Activated CD4-positive, alpha-beta T cell treated with anti-CD3 and anti-CD28 coated beads for 4 hours (primary cell): ENCODE measurements at regions not wholly inside any gene's neighbourhood (a gene's known extent, or its start where the extent isn't known, plus 50 kb on each side); places are given as distances from the start of the nearest gene placed in this dataset.

Source experiments
- DNase-seq, 2 donors: peaks; one replicate each; pipeline ENCODE4 v3.0.0-alpha.2; 2020

DNA sequence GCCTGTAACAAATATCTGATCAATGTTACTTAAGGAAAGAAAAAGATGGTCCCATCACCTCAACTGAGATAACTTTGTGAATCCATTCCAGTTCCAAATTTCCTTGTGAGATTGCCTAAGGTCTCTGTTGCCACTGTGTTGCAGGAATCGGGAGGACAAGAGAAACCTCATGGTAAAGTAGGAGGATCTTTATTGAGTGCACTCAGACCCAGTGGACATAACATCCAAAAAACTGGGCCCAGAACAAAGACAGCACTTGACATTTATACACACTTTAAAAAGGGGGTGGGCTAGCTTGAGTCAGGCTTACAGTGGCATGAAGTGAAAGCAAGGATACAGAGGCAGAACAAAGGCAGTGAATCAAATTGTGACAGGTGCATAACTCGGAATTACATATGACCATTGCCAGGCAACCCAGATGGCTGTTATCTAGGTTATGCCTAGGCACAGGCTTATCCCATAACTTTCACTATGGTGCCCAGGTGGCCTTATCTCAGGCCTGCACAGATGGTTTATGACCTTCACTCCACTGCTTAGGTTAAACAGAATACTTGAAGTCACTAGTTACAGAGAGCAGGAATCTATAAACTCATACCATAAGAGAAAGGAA lies 459.4 kb upstream of the PCDH20 start:
- no peak for DNase-seq

DNA sequence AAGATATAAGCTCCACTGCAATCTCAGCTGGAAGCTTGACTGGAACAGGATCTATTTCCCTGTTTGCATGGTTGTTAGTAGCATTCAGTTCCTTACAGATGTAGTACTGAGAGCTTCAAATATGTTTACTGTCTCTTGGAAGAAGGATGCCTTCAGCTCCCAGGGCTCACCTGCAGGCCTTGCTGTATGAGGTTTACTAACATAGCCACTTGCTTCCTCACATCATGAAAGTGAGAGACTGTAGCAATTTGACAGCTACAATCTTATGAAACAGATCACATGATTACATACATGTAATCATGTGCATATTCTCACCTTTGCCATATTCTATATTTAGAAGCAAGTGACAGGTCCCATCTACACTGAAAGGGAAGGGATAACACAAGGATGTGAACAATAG lies 458.1 kb upstream of the PCDH20 start:
- DNase-seq = no peak

DNA sequence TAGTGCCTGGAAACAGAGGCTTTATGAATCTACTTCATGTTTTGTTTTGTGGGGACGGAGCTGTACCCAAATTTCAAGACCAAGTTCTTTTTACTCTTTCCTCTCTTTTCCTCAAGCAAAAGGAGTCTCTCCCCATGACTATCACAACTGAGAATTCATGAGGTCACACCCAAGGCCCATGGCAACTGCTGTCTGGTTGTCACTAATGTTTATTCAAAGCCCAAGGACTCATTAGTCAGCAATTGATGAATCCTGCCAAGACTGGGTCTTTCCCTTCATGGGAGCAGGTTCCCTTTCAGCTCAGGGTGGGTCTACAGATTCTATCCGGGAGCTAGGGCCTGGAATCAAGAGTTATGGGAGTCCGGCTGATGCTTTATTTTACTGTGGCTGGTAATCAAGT lies 441.5 kb upstream of the PCDH20 start:
- no peak for DNase-seq

DNA sequence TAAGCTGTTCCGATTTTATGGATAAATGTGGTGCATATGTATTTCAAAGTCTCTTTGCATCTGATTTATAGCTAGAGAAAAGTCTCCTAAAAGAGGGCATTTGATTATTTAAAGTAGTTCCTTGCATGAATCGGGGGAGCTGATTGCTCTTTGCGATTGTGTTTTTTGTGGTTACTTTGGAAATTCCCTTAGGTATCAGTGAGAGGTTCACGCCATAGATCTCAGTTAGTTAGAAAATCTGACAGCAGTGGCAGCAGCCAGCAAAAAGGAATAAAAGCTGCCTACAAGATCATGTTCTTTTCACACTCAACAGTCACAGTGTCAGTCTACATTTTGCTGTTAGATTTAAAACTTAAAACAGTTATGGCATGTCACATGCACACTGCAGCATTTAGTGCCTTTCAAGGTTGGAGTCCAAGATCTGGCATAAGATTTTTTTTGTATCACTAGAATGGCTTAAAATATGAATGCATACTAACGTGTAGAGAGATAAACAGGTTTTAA lies 436.5 kb upstream of the PCDH20 start:
- no peak for DNase-seq

DNA sequence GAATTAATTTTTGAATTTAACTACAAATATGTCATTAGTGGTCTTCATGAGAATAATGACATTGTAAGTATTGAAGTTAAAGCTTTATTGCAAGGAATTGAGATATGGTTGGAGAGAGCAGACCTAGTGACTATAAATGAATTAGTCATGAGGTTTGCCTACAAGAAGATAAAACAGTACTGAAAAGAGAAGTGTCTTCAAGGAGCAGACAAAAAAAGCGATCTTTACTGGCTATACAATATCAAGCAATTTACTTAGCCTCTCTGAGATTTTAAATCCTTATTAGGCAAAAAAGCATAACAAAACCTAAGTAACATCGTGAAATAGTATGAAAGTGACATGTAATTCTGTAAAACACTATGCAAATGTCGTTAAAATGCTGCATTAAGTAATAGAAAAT lies 435.1 kb upstream of the PCDH20 start:
- DNase-seq = no peak

DNA sequence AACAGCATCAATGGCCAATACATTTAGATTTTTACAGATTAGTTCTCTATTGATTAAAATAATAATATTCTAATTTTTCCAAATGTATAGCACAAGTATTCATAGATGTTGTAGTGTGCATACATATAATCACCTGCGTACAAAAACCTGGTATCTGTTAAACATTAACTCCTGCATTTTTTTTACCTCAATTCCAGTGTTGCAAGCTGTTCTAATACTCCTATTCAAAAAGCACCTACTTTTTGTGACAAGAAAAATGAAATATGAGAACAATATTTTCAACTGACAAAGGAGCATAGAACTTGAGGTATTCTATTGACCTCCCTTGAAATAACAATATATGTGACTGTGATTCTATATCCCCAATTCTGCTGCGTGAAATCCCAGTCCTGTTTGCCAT lies 422.9 kb upstream of the PCDH20 start:
- DNase-seq = no peak

DNA sequence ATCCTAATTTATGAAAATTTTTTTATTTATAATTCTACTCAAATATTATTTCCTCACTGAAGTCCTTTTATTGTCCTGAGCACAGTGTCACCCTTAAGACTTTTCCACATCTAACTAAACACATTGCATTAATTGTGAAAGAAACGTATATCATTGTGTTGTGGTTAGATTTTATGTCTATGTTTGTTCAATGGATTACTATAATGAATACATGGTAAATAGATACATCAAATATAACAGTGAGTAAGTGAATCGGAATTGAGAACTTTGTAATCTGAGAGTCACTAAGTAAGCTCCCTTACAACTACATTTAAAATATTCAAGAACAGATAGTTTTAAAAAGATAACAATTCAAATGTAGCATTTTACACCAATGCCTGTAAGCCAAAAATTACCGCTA lies 417.6 kb upstream of the PCDH20 start:
- DNase-seq = no peak

DNA sequence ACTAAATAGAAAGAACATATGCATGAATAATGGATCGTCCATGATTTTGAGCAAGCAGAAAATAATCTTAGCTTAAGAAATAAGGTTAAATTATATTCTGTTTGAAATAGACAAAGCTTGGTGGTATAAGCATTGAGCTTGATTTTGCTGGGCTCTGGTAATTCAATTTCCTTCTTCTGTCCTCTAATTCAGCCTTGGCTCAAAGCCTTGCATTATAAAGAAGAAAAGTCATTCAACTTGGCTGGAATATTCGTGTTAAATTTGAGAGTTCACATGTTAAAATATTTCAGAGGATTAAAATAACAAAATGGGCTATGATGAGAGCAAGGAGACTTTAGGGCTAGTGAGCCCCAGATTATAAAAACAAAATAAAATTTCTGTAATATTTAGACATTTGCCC lies 415.4 kb upstream of the PCDH20 start:
- DNase-seq = no peak

DNA sequence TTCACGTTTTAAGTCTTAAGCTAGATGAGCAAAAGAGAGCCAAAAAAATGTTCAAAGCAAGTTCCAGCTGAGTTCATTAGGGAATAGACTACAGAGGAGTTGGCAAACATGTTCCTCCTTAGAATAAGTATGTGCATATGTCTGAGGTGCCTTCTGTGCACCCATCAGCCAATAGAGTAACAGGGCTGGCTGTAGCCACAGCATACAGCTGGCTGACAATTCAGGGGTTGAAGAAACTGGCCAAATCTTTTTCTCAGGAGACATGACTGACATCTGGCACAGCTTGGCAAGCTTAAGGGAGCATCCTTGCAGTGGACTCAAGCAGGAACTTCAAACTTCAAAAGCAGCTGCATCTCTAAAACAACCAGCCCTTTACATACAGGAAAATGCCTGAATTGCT lies 414.8 kb upstream of the PCDH20 start:
- no peak for DNase-seq

DNA sequence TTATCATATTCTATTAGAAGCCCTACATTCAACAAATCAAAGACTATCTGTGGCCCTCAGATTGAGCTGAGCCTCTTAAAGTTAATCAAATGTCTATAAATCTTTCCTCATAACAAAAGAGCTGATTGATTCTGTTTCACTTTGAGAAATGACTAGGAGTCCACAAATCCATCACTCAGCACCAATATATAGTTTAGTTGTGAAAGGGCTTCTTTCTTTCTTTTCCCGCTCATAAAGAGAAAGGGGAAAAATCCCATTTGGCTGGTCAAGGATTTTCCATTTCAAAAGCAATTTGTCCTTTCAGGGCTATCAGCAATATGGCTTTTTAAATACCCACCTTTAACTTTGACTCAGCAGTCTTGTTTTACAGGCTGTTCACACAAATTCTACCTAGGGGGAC lies 408.5 kb upstream of the PCDH20 start:
- no peak for DNase-seq

DNA sequence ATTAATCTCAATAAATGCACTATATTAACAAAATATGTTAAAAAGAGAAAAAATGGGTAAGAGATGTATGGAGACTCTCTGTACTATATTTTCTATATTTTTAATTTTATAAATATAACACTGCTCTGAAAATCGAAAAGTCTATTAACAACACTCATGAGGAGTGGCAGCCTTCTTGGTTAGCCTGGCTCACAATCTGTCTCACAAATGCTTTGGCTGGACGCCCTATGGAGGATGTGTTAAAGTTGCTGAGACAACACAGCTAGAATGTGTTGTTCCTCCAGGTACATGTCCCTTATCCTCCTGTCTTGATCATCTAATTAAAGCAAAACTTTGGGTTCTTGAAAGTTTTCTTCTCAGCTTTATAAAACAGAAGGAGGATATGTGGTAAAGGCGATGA lies 396.6 kb upstream of the PCDH20 start:
- no peak for DNase-seq

DNA sequence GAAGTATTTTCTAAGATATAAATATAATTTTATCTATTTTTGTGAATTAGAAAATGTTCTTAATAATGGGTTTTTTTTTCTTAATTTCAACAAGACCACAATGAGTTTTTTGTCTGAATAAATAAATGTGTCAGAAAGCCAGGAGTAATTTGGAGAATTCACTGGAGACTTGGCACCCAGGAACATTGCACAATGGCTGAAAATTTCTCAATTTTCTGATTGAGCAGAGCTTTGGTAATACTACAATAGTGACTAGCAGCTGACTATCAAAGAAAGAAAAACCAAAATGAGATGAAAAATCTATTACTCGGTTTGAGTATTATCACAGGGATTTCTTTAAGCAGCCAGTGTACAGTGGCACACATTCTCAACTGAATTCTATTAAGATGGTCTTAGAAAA lies 394.4 kb upstream of the PCDH20 start:
- no peak for DNase-seq

DNA sequence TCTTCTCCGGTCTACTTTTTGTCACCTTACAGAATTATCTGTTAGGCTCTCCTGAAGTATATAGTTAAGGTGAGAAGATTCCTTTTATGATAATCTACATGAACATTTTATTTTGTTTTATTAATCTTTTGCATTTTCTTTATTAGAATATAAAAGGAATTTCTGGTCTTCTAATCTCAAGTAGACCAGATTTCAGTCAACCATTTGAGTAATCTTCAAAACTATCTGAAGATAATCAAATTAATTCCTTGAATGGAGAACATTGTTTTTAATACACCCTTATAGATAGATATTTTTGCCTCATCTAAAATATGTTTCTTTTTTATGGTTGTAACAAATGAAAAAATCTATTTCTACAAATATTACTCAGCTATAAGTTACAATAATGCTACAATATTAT lies 381.7 kb upstream of the PCDH20 start:
- no peak for DNase-seq

DNA sequence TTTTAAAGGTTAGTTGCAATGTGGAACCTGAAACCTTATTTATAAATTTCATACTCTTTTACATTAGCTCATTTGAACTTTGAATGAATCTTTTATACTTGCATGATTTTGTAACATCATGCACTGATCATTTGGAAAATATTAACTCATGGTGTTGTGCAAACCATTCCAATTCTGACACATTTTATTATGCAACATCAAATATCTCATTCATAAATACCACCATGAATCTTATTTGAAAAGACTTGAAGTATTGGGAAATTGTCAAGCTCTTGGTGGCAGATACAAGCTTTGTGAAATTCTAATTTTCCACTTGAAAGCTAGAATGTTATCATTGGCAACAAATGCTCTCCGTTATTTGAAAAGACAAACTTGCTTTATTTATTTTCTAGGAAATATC lies 379.9 kb upstream of the PCDH20 start:
- DNase-seq = no peak

DNA sequence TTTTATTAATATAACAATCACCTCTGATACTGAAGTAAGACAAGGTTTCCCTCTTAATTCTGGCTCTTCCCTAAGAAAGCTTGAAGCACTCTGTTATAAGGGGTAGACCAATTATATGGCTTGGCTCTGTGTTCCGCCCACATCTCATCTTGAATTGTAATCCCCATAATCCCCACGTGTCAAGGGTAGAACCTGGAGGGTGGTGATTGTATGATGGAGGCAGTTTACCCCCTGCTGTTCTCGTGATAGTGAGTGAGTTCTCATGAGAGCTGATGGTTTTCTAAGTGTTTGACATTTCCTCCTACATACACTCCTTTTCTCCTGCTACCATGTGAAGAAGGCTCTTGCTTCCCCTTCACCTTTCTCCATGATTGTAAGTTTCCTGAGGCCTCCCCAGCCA lies 363.8 kb upstream of the PCDH20 start:
- no peak for DNase-seq

DNA sequence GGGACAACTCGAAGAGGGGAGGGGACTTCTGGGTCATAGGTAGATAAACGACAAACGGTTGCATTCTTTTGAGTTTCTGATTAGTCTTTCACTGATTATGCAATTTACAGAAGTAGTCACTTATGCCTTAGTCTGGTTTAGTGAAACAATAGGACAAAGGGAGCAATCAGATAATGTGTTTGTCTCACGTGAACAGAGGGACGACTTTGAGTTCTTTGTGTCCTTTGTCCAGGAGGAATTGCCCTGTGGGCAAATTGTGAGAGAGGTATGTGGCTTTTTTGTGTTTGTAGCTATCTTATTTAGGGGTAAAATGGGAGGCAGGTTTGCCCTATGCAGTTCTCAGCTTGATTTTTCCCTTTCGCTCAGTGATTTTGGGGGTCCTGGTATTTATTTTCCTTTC lies 362.9 kb upstream of the PCDH20 start:
- DNase-seq = no peak

DNA sequence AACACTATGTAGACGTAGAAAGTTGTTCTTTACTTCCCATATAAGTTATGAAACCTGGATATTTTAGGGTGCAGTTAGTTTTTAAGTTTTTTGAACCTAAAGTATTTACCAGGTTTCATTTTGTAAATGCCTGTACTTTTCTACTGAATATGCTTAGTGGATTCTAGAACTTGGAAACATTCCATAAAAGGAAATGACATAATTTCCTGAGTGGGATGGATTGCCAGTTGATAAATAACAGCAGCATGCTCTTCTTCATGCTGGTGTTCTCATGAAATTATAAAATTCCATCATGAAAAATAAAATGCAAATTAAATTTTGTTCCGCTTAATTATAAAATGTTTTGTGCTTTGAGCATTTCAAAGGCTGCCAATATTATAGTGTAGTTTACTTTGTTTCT lies 362.2 kb upstream of the PCDH20 start:
- DNase-seq = no peak

DNA sequence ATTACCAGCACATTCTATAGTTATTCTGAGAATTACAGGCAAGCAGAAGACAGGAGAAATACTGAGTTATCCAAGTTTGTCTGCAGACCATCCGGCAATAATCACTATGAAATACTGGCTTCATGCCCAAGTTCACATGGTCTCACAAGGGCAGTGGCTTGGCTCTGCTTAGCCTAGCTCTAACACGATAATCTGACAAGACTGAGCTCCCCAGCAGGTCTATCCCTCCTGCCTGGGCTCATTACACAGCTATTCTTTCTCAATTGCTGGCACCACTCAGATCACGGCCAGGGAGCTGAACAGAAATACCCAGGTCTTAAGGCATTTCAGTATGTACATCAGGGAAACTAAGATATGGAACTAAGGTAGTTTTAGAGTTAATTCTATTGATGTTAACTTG lies 361.6 kb upstream of the PCDH20 start:
- no peak for DNase-seq

DNA sequence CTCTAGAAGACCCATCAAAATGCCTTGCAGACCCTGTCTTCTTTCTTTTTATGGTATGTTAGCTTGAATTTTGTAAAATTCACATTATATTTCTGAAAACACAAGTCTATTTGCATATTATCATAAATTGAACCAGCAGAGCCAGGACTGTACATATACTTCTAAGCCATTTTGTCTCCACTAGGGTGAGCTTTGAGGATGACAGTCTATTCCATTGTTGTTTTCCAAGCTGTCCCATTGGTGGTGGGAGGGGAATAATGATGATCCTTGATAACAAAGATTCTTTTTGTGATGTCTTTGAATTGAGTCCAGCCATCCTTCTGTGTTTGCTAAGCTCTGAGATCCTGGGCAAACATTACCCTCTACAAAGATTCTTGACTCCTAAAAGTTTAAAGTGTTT lies 359.3 kb upstream of the PCDH20 start:
- no peak for DNase-seq

DNA sequence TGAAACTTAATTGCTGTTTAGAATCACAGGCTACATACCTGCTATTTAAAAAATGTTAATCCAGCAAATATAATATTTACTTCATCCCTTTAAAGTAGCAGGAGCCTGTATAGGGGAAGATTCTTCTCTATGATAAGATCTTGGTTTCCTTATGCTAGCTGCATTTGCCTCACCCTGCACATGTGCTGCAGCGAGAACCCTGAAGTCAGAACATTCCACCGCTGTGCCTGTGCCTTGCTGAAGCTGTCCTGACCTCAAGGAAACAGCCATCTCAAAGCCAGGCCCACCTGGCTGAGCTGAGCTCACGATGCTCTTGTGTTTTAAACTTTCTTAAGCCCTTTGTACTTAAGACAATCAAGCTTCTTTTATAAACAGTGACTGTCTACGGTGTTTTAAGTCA lies 355.0 kb upstream of the PCDH20 start:
- DNase-seq = no peak

DNA sequence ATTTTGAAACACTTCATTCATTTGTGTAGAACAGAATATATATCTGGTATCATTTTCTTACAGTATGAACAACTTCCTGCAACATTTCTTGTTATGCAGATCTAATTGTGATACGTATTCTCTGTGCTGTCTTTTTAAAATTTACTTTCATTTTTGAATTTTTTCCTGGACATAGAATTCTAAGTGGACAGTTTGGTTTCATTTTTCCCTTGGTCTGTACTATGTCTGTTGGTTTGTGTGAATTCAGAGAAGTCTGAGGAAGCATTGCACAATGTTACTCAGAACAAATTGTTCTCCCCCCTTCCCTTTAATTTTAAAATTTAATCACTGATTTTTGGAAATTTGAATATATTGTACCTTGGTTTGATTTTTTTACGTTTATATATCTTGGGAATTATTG lies 352.5 kb upstream of the PCDH20 start:
- no peak for DNase-seq

DNA sequence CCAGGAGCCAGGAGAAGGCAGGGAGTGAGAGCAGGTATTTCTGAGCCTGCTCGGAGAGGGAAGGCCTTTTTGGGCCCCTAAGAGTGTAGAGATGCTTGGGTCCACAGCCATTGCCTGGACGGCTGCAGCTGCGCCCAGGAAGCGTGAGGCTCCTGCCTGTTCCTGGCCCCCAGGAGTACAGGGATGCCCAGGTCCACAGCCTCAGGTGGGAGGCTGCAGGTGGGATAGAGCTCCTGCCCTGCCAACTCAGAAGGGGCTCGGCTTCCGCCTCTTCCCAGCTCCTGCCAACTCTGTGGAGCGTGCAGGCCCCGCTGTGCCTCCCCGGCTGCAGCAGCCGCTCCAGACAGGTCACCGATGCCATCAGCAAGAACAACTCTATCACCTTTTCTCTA lies 351.0 kb upstream of the PCDH20 start:
- no peak for DNase-seq

DNA sequence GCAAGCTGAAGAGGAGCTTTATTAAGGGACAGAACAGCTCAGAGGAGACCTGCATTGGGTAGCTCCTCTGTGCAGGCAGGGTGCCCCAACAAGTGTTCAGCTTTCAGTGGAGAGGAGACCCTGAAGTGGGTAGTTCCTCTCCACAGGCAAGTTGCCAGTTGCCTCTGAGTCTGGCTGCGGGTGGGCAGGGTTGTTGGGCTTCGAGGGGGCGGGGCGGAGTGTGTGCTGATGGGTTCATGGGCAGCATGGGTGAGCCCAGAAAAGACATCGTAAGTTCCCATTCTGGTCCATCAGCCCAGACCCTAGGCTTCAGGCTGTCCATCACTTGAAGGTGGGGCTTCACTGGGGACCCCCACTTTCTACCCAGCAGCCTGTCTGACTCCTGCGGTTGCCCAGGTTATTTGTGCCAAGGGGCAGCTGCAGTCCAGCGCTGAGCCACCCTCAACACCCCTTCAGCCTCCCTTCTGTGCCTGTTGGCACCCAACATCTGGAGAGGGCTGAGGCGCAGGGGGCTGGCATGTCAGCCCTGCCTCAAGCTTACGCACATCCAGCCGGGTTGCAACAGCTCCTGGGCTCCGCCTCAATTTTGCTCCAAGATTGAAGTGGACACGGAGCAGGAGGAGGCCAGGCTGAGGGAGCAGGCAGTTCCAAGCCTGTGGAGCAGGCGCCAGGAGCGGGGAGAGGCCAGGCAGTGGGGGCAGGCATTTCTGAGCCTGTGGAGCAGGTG lies 350.5 kb upstream of the PCDH20 start:
- DNase-seq = no peak

DNA sequence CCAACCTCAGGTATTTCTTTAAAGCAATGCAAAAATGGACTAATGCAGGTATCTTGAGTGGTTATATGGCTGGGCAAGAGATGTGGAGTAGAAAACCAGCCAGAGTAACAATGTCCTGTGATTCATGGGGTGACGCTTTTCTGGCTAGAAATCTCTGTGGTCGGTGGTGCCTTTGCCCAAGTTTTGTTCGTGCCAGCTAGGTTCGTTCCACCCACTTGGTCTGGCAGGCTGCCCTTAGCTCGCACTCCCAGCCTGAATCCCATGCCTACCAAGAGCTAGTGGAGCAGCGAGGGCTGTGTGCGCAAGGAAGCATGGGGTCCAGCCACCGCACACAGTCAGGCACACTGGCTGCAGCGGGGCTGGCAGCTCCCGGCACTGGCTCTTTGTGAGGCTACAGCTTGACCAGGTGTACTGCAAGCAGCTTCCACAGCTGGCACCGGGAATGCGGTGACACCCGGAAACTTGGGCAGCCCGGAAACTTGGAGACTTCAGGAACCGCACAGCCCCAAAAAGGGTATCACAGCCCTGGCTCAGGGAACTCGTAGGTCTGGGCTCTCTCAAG lies 349.6 kb upstream of the PCDH20 start:
- no peak for DNase-seq

DNA sequence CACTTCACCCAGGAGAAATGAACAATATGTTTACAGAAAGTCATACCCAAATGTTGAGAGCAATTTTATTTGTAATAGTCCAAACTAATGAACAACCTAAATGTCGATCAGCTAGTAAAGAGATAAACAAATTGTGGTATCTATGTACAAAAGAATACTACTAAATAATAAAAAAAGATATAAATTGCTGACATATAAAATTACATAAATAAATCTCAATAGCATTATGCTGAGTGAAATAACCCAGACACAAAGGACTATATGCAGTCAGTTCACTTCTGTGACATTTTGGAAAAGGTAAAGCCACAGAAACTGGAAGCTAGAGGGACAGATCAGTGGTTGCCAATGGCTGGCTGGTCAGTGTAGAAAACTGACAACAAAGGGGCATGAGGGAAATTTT lies 346.0 kb upstream of the PCDH20 start:
- DNase-seq = no peak
